Activated CD4-positive, alpha-beta memory T cell treated with anti-CD3 and anti-CD28 coated beads for 36 hours (primary cell): ENCODE measurements at regions not wholly inside any gene's neighbourhood (a gene's known extent, or its start where the extent isn't known, plus 50 kb on each side); places are given as distances from the start of the nearest gene placed in this dataset.

Experiments
- CTCF ChIA-PET: fragments of 350-600 bp; sonication (Branson Sonifier 250); formaldehyde crosslinking; loops from one replicate; lab custom pipeline; 2021; ENCODE audit warnings: antibody characterized with exemption, inconsistent platforms; lab: Charles Lee
- POLR2A ChIA-PET: fragments of 350-600 bp; sonication (Branson Sonifier 250); formaldehyde crosslinking; loops from one replicate; lab custom pipeline; 2021; ENCODE audit warnings: antibody characterized with exemption; lab: Charles Lee
- DNase-seq: peaks from one replicate; pipeline ENCODE4 v3.0.0-alpha.2; 2020
- H3K27ac Mint-ChIP-seq: one replicate; pipeline ENCODE4 v1.8.0; 2021; ENCODE audit warnings: mixed read lengths
- H3K27me3 Mint-ChIP-seq: one replicate; pipeline ENCODE4 v1.8.0; 2021; ENCODE audit warnings: mixed read lengths
- H3K36me3 Mint-ChIP-seq: one replicate; pipeline ENCODE4 v1.8.0; 2021; ENCODE audit warnings: mixed read lengths
- H3K4me1 Mint-ChIP-seq: one replicate; pipeline ENCODE4 v1.8.0; 2021; ENCODE audit warnings: low read depth, mixed read lengths
- H3K4me3 Mint-ChIP-seq: one replicate; pipeline ENCODE4 v1.8.0; 2021; ENCODE audit warnings: mild to moderate bottlenecking, mixed read lengths
- H3K9me3 Mint-ChIP-seq: one replicate; pipeline ENCODE4 v1.8.0; 2021; ENCODE audit warnings: mixed read lengths
- intact Hi-C: fragments of 100-400 bp; cut with micrococcal nuclease; formaldehyde crosslinking; loops from one replicate; pipeline ENCODE4 v1.15.1; 2023

GRCh38 chr9:81244631-81245030 lies 444.7 kb downstream of the TLE1 start:
- intact Hi-C loops: no loop called here
- POLR2A ChIA-PET: no interaction called here
- no peak for DNase-seq
- no peaks in the 10 kb centered on the region for H3K36me3 Mint-ChIP-seq
- no peak overlapping the region for H3K27ac Mint-ChIP-seq
- H3K4me3 Mint-ChIP-seq: no peak overlapping the region
- no peaks in the 10 kb centered on the region for H3K4me1 Mint-ChIP-seq
- H3K27me3 Mint-ChIP-seq: no peaks in the 10 kb centered on the region
- CTCF ChIA-PET: no interaction called here
- H3K9me3 Mint-ChIP-seq: no peaks in the 10 kb centered on the region

- ChIA-PET CTCF (no interaction called here), POLR2A (no interaction called here)
- no peak overlapping the region for H3K4me3 Mint-ChIP-seq
- H3K36me3 Mint-ChIP-seq: no peaks in the 10 kb centered on the region
- no peaks in the 10 kb centered on the region for H3K27me3 Mint-ChIP-seq
- H3K27ac Mint-ChIP-seq: no peak overlapping the region
- no peak for DNase-seq
- intact Hi-C loops: no loop called here
- H3K4me1 Mint-ChIP-seq: no peaks in the 10 kb centered on the region
- peaks cover 4% of the 10 kb centered on the region for H3K9me3 Mint-ChIP-seq
Measured at GRCh38 chr9:81242866-81243265, 446.5 kb downstream of the TLE1 start.

GRCh38 chr9:81239388-81239787 lies 450.0 kb downstream of the TLE1 start:
- Mint-ChIP-seq H3K27ac (no peak overlapping the region), H3K36me3 (no peaks in the 10 kb centered on the region), H3K27me3 (no peaks in the 10 kb centered on the region), H3K4me3 (no peak overlapping the region), H3K9me3 (peaks cover 4% of the 10 kb centered on the region), H3K4me1 (no peaks in the 10 kb centered on the region)
- no peak for DNase-seq
- POLR2A ChIA-PET: no interaction called here
- CTCF ChIA-PET: no interaction called here
- intact Hi-C loops: no loop called here

- no peak overlapping the region for H3K27ac Mint-ChIP-seq
- POLR2A ChIA-PET: no interaction called here
- DNase-seq: no peak
Measured at GRCh38 chr9:81237565-81238231, 451.6 kb downstream of the TLE1 start.

GRCh38 chr9:81234924-81235610 lies 454.3 kb downstream of the TLE1 start:
- ChIA-PET POLR2A (no interaction called here), CTCF (no interaction called here)
- no peak for DNase-seq
- no peaks in the 10 kb centered on the region for H3K27me3 Mint-ChIP-seq
- intact Hi-C loops: no loop called here
- no peak overlapping the region for H3K4me3 Mint-ChIP-seq
- no peaks in the 10 kb centered on the region for H3K4me1 Mint-ChIP-seq
- H3K27ac Mint-ChIP-seq: no peak overlapping the region
- H3K9me3 Mint-ChIP-seq: peaks cover 4% of the 10 kb centered on the region
- no peaks in the 10 kb centered on the region for H3K36me3 Mint-ChIP-seq

More at GRCh38 chr9:81237565-81238231, 451.6 kb downstream of the TLE1 start:
- Mint-ChIP-seq H3K4me3 (no peak overlapping the region), H3K4me1 (no peaks in the 10 kb centered on the region), H3K36me3 (no peaks in the 10 kb centered on the region), H3K9me3 (peaks cover 4% of the 10 kb centered on the region), H3K27me3 (no peaks in the 10 kb centered on the region)
- CTCF ChIA-PET: no interaction called here
- intact Hi-C loops: no loop called here

- intact Hi-C loops: no loop called here
- no peaks in the 10 kb centered on the region for H3K27me3 Mint-ChIP-seq
- H3K9me3 Mint-ChIP-seq: no peaks in the 10 kb centered on the region
- ChIA-PET CTCF (no interaction called here), POLR2A (no interaction called here)
- no peaks in the 10 kb centered on the region for H3K4me1 Mint-ChIP-seq
- H3K4me3 Mint-ChIP-seq: no peak overlapping the region
- DNase-seq: no peak
- no peaks in the 10 kb centered on the region for H3K36me3 Mint-ChIP-seq
- no peak overlapping the region for H3K27ac Mint-ChIP-seq
Measured at GRCh38 chr9:81231011-81231410, 458.3 kb downstream of the TLE1 start.

GRCh38 chr9:81227507-81228245 lies 461.7 kb downstream of the TLE1 start:
- H3K9me3 Mint-ChIP-seq: peaks cover 12% of the 10 kb centered on the region
- POLR2A ChIA-PET: no interaction called here
- CTCF ChIA-PET: no interaction called here
- no peaks in the 10 kb centered on the region for H3K27me3 Mint-ChIP-seq
- no peak overlapping the region for H3K4me3 Mint-ChIP-seq
- no peaks in the 10 kb centered on the region for H3K4me1 Mint-ChIP-seq
- H3K36me3 Mint-ChIP-seq: no peaks in the 10 kb centered on the region
- no peak for DNase-seq
- no peak overlapping the region for H3K27ac Mint-ChIP-seq
- intact Hi-C loops: no loop called here

GRCh38 chr9:81225596-81225995 lies 463.8 kb downstream of the TLE1 start:
- no peak for DNase-seq
- no peaks in the 10 kb centered on the region for H3K27me3 Mint-ChIP-seq
- H3K27ac Mint-ChIP-seq: no peak overlapping the region
- no peaks in the 10 kb centered on the region for H3K36me3 Mint-ChIP-seq
- no peaks in the 10 kb centered on the region for H3K4me1 Mint-ChIP-seq
- no peak overlapping the region for H3K4me3 Mint-ChIP-seq
- ChIA-PET CTCF (no interaction called here), POLR2A (no interaction called here)
- peaks cover 12% of the 10 kb centered on the region for H3K9me3 Mint-ChIP-seq
- intact Hi-C loops: no loop called here

- DNase-seq: no peak
Measured at GRCh38 chr9:81224166-81225081, 464.9 kb downstream of the TLE1 start.

GRCh38 chr9:81214975-81215374 lies 474.4 kb downstream of the TLE1 start:
- POLR2A ChIA-PET: no interaction called here
- peaks cover 18% of the 10 kb centered on the region for H3K9me3 Mint-ChIP-seq
- H3K4me3 Mint-ChIP-seq: no peak overlapping the region
- CTCF ChIA-PET: no interaction called here
- H3K36me3 Mint-ChIP-seq: no peaks in the 10 kb centered on the region
- no peaks in the 10 kb centered on the region for H3K27me3 Mint-ChIP-seq
- no peaks in the 10 kb centered on the region for H3K4me1 Mint-ChIP-seq
- no peak for DNase-seq
- intact Hi-C loops: no loop called here
- no peak overlapping the region for H3K27ac Mint-ChIP-seq

More at GRCh38 chr9:81224166-81225081, 464.9 kb downstream of the TLE1 start:
- CTCF ChIA-PET: no interaction called here
- Mint-ChIP-seq H3K27me3 (no peaks in the 10 kb centered on the region), H3K4me1 (no peaks in the 10 kb centered on the region), H3K27ac (no peak overlapping the region), H3K36me3 (no peaks in the 10 kb centered on the region), H3K4me3 (no peak overlapping the region), H3K9me3 (peaks cover 13% of the 10 kb centered on the region)
- intact Hi-C loops: no loop called here
- POLR2A ChIA-PET: no interaction called here

GRCh38 chr9:81213456-81213855 lies 475.9 kb downstream of the TLE1 start:
- no peak for DNase-seq
- Mint-ChIP-seq H3K9me3 (peaks cover 16% of the 10 kb centered on the region), H3K4me1 (no peaks in the 10 kb centered on the region), H3K27me3 (no peaks in the 10 kb centered on the region), H3K27ac (no peak overlapping the region), H3K4me3 (no peak overlapping the region), H3K36me3 (no peaks in the 10 kb centered on the region)
- intact Hi-C loops: no loop called here
- ChIA-PET CTCF (no interaction called here), POLR2A (no interaction called here)

- Mint-ChIP-seq H3K27ac (no peak overlapping the region), H3K4me1 (no peaks in the 10 kb centered on the region), H3K36me3 (no peaks in the 10 kb centered on the region), H3K27me3 (no peaks in the 10 kb centered on the region), H3K4me3 (no peak overlapping the region), H3K9me3 (peaks cover 10% of the 10 kb centered on the region)
- DNase-seq: no peak
- ChIA-PET CTCF (no interaction called here), POLR2A (no interaction called here)
- intact Hi-C loops: no loop called here
Measured at GRCh38 chr9:81211741-81212140, 477.6 kb downstream of the TLE1 start.
